ENCODE measurements at regions not wholly inside any gene's neighbourhood (a gene's known extent, or its start where the extent isn't known, plus 50 kb on each side); places are given as distances from the start of the nearest gene placed in this dataset.
A peak's percentile ranks its signal among the peaks of the same experiment; 100 is the strongest.

- no peaks in the 10 kb centered on the region for H3K27me3 ChIP-seq (ENCODE audit: insufficient read depth, poor library complexity, severe bottlenecking)
- H3K9me3 ChIP-seq (ENCODE audit: severe bottlenecking), result no peaks in the 10 kb centered on the region
- H3K4me1 ChIP-seq (ENCODE audit: insufficient read depth, poor library complexity, severe bottlenecking), result peaks cover 8% of the 10 kb centered on the region
- ATAC-seq (ENCODE audit: low read depth) (no peak), DNase-seq (ENCODE audit: low spot score) (no peak)
- TF ChIP-seq, protein P1, sequence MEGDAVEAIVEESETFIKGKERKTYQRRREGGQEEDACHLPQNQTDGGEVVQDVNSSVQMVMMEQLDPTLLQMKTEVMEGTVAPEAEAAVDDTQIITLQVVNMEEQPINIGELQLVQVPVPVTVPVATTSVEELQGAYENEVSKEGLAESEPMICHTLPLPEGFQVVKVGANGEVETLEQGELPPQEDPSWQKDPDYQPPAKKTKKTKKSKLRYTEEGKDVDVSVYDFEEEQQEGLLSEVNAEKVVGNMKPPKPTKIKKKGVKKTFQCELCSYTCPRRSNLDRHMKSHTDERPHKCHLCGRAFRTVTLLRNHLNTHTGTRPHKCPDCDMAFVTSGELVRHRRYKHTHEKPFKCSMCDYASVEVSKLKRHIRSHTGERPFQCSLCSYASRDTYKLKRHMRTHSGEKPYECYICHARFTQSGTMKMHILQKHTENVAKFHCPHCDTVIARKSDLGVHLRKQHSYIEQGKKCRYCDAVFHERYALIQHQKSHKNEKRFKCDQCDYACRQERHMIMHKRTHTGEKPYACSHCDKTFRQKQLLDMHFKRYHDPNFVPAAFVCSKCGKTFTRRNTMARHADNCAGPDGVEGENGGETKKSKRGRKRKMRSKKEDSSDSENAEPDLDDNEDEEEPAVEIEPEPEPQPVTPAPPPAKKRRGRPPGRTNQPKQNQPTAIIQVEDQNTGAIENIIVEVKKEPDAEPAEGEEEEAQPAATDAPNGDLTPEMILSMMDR (IDR thresholded peaks at IDR 0.05; ENCODE audit: poor library complexity, severe bottlenecking), result no peak
- H3K4me3 ChIP-seq (ENCODE audit: severe bottlenecking), result no peak overlapping the region
- no peak overlapping the region for H3K27ac ChIP-seq (ENCODE audit: poor library complexity, severe bottlenecking)
- no peaks in the 10 kb centered on the region for H3K36me3 ChIP-seq (ENCODE audit: low read depth)
These were observed 967.4 kb downstream of the EFNB2 start for GRCh38 chr13:105567951-105568525.

DNA sequence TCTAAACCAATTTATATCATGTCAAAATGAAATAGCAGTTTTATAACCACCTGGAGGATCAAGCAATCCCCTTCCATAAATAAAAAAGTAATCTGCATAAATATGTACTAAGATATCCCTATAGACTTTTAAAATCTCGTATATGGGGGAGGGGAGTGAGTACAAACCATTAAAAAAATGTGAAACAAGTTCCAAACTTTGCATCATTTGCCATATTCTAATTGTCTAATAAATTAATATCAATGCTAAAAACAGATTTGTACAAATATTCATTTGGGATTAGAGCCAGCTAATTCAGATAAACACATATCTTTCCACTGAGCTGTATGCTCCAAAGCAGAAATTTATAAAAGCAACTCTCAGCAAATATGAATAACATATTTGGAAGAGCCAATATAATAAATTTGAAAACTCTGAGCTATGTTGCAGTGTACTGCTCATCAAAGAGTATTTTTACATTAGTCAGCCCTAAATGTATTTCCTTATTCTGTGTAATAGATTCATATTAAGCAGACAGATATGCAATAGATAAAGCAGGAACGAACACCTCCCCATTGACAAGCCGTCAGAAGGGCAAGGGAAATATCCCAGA, 970.2 kb downstream of the EFNB2 start:
- no peaks in the 10 kb centered on the region for H3K27me3 ChIP-seq (ENCODE audit: insufficient read depth, poor library complexity, severe bottlenecking)
- TF ChIP-seq, protein P1 (IDR thresholded peaks at IDR 0.05; ENCODE audit: poor library complexity, severe bottlenecking), result no peak
- H3K4me3 ChIP-seq (ENCODE audit: severe bottlenecking), result no peak overlapping the region
- H3K9me3 ChIP-seq (ENCODE audit: severe bottlenecking), result no peaks in the 10 kb centered on the region
- no peak overlapping the region for H3K27ac ChIP-seq (ENCODE audit: poor library complexity, severe bottlenecking)
- no peaks in the 10 kb centered on the region for H3K36me3 ChIP-seq (ENCODE audit: low read depth)
- DNase-seq (ENCODE audit: low spot score) (no peak), ATAC-seq (ENCODE audit: low read depth) (peak; percentile 25; the same call in 1 of the 3 replicates)
- no peaks in the 10 kb centered on the region for H3K4me1 ChIP-seq (ENCODE audit: insufficient read depth, poor library complexity, severe bottlenecking)

- H3K9me3 ChIP-seq (ENCODE audit: severe bottlenecking), result no peaks in the 10 kb centered on the region
- ATAC-seq (ENCODE audit: low read depth), result no peak
- H3K27ac ChIP-seq (ENCODE audit: poor library complexity, severe bottlenecking), result no peak overlapping the region
- H3K4me1 ChIP-seq (ENCODE audit: insufficient read depth, poor library complexity, severe bottlenecking), result no peaks in the 10 kb centered on the region
- no peaks in the 10 kb centered on the region for H3K27me3 ChIP-seq (ENCODE audit: insufficient read depth, poor library complexity, severe bottlenecking)
- no peaks in the 10 kb centered on the region for H3K36me3 ChIP-seq (ENCODE audit: low read depth)
- no peak overlapping the region for H3K4me3 ChIP-seq (ENCODE audit: severe bottlenecking)
- TF ChIP-seq, protein P1 (IDR thresholded peaks at IDR 0.05; ENCODE audit: poor library complexity, severe bottlenecking), result no peak
- no peak for DNase-seq (ENCODE audit: low spot score)
These were observed 983.4 kb downstream of the EFNB2 start for GRCh38 chr13:105552078-105552477.

DNA sequence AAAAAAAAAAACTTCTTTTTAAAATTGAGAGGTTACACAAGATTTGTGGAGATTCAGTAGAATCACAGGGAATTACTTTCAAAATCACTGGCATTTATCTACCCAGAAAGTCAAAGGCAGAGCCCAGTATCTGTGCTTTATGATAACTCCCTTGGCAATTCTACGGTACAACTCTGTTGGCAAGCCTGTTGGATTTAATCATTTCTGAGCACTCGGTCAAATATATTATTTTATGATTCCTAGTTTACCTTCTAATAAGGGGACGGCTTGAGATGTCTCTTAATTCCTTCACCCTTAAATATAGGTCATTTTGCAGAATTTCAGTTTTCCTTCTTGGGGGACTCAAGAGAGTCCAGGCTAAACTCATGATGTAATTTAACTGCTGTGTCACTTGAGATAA, 987.6 kb downstream of the EFNB2 start:
- Histone ChIP-seq H3K36me3 (ENCODE audit: low read depth) (no peaks in the 10 kb centered on the region), H3K27me3 (ENCODE audit: insufficient read depth, poor library complexity, severe bottlenecking) (no peaks in the 10 kb centered on the region), H3K4me3 (ENCODE audit: severe bottlenecking) (no peak overlapping the region), H3K4me1 (ENCODE audit: insufficient read depth, poor library complexity, severe bottlenecking) (peaks cover 8% of the 10 kb centered on the region), H3K27ac (ENCODE audit: poor library complexity, severe bottlenecking) (no peak overlapping the region), H3K9me3 (ENCODE audit: severe bottlenecking) (no peaks in the 10 kb centered on the region)
- ATAC-seq (ENCODE audit: low read depth), result no peak
- TF ChIP-seq, protein P1 (IDR thresholded peaks at IDR 0.05; ENCODE audit: poor library complexity, severe bottlenecking), result no peak
- no peak for DNase-seq (ENCODE audit: low spot score)

DNA sequence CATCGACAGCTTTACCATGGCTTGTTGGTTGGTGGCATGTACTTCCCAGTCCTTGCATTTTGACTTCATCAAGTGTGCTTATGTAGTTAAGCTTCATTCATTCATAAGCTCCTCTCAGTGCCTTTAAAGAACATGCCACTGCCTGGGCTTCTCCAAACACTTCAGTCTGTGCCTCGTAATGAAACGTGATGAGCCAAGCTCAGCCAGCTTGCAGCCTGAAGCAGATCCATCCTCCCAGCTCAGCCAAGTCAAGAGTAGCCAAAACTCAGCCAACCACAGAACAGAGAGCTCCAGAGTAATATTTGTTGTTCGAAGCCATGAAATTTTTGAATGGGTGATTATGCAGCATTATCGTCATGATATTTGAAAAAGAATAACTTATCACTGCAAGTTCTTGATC, 989.7 kb downstream of the EFNB2 start:
- Histone ChIP-seq H3K36me3 (ENCODE audit: low read depth) (no peaks in the 10 kb centered on the region), H3K27ac (ENCODE audit: poor library complexity, severe bottlenecking) (no peak overlapping the region), H3K4me1 (ENCODE audit: insufficient read depth, poor library complexity, severe bottlenecking) (peaks cover 8% of the 10 kb centered on the region), H3K9me3 (ENCODE audit: severe bottlenecking) (no peaks in the 10 kb centered on the region), H3K27me3 (ENCODE audit: insufficient read depth, poor library complexity, severe bottlenecking) (no peaks in the 10 kb centered on the region), H3K4me3 (ENCODE audit: severe bottlenecking) (no peak overlapping the region)
- no peak for DNase-seq (ENCODE audit: low spot score)
- no peak for ATAC-seq (ENCODE audit: low read depth)
- TF ChIP-seq, protein P1 (IDR thresholded peaks at IDR 0.05; ENCODE audit: poor library complexity, severe bottlenecking), result no peak

Measured in RWPE2 (cell line).